IMR-90 (cell line): ENCODE measurements at regions not wholly inside any gene's neighbourhood (a gene's known extent, or its start where the extent isn't known, plus 50 kb on each side); places are given as distances from the start of the nearest gene placed in this dataset.
A peak's percentile ranks its signal among the peaks of the same experiment; 100 is the strongest.

Experiments used
- ATAC-seq: fragments of 200-7000 bp; cut with Tn5 transposase; 2 replicates; pipeline ENCODE4 v1.9.1; 2020; ENCODE audit warnings: low read depth, mild to moderate bottlenecking, moderate library complexity
- BruUV-seq: library from RNA; stranded (reverse); fragments of 400-500 nt; replicated peaks from 2 replicates; lab custom pipeline; 2021; lab: Mats Ljungman, UMichigan
- CTCF ChIA-PET: fragments of 300-600 bp; formaldehyde crosslinking; extraction: SDS; loops from one replicate; lab custom pipeline; 2021; ENCODE audit warnings: antibody characterized with exemption; lab: Yijun Ruan, JAX
- POLR2A ChIA-PET: fragments of 300-600 bp; sonication (Branson Sonifier 250); formaldehyde crosslinking; loops from one replicate; lab custom pipeline; 2022; ENCODE audit warnings: antibody characterized with exemption; ENCODE audit not compliant: unreplicated experiment; lab: Charles Lee
- DNase-seq: peaks from one replicate; pipeline ENCODE4 v3.0.0; 2013
- H2AFZ ChIP-seq: replicated peaks from 2 replicates; pipeline ENCODE3; 2013; ENCODE audit warnings: low read length, mild to moderate bottlenecking; ENCODE audit not compliant: poor library complexity
- H2AK5ac ChIP-seq: 2 replicates; pipeline ENCODE4 v1.6.1; 2013; ENCODE audit warnings: low read depth, low read length, inconsistent platforms
- H2AK9ac ChIP-seq: replicated peaks from 2 replicates; pipeline ENCODE3; 2013; ENCODE audit warnings: mild to moderate bottlenecking, low read depth, low read length, moderate library complexity; ENCODE audit not compliant: poor library complexity
- H2BK120ac ChIP-seq: 2 replicates; pipeline ENCODE4 v1.6.1; 2013; ENCODE audit warnings: low read depth, low read length, inconsistent platforms
- H2BK15ac ChIP-seq: 3 replicates; pipeline ENCODE4 v1.6.1; 2013; ENCODE audit warnings: low read depth, low read length, inconsistent platforms
- H2BK20ac ChIP-seq: 2 replicates; pipeline ENCODE4 v1.6.1; 2013; ENCODE audit warnings: low read depth, mild to moderate bottlenecking, inconsistent platforms, low read length, moderate library complexity
- H2BK5ac ChIP-seq: 2 replicates; pipeline ENCODE4 v1.6.1; 2013; ENCODE audit warnings: mild to moderate bottlenecking, low read depth, low read length, inconsistent platforms; ENCODE audit not compliant: poor library complexity, severe bottlenecking
- H3K14ac ChIP-seq: replicated peaks from 2 replicates; pipeline ENCODE4 v1.6.1; 2013; ENCODE audit warnings: low read depth, low read length, inconsistent platforms
- H3K18ac ChIP-seq: 2 replicates; pipeline ENCODE4 v1.6.1; 2013; ENCODE audit warnings: low read depth, low read length, control low read depth
- H3K23ac ChIP-seq: 2 replicates; pipeline ENCODE4 v1.6.1; 2013; ENCODE audit warnings: low read depth, low read length, inconsistent platforms
- H3K27ac ChIP-seq: 2 replicates; pipeline ENCODE4 v1.5.1; 2013; ENCODE audit warnings: mild to moderate bottlenecking, control low read depth, low read length; ENCODE audit not compliant: insufficient read depth
- H3K27me3 ChIP-seq: 2 replicates; pipeline ENCODE4 v1.6.1; 2013; ENCODE audit warnings: low read length; ENCODE audit not compliant: control insufficient read depth, insufficient read depth
- H3K36me3 ChIP-seq: 2 replicates; pipeline ENCODE4 v1.6.1; 2013; ENCODE audit warnings: low read length, mixed read lengths; ENCODE audit not compliant: control insufficient read depth, insufficient read depth
- H3K4ac ChIP-seq: 2 replicates; pipeline ENCODE4 v1.6.1; 2013; ENCODE audit warnings: low read depth, low read length, inconsistent platforms
- H3K4me1 ChIP-seq: 2 replicates; pipeline ENCODE4 v1.6.1; 2013; ENCODE audit warnings: low read length, mixed read lengths; ENCODE audit not compliant: control insufficient read depth, insufficient read depth
- H3K4me2 ChIP-seq: 2 replicates; pipeline ENCODE4 v1.6.1; 2013; ENCODE audit warnings: low read depth, mild to moderate bottlenecking, control low read depth, low read length, moderate library complexity
- H3K4me3 ChIP-seq: 2 replicates; pipeline ENCODE4 v1.5.1; 2013; ENCODE audit warnings: low read depth, mild to moderate bottlenecking, control low read depth, low read length, moderate library complexity; ENCODE audit not compliant: insufficient read depth
- H3K56ac ChIP-seq: 2 replicates; pipeline ENCODE4 v1.6.1; 2013; ENCODE audit warnings: low read length, inconsistent platforms; ENCODE audit not compliant: insufficient read depth; ENCODE audit errors: extremely low read depth
- H3K79me1 ChIP-seq, 2 experiments: 2 replicates each; pipeline ENCODE4 v1.6.1; 2013; ENCODE audit warnings: low read length in 2 of 2, inconsistent platforms in 1 of 2, low read depth in 1 of 2
- H3K9ac ChIP-seq: 2 replicates; pipeline ENCODE4 v1.6.1; 2013; ENCODE audit warnings: low read depth, low read length, control low read depth
- H3K9me1 ChIP-seq: 2 replicates; pipeline ENCODE4 v1.6.1; 2013; ENCODE audit warnings: low read length, inconsistent platforms; ENCODE audit not compliant: insufficient read depth
- H3K9me3 ChIP-seq: 2 replicates; pipeline ENCODE4 v1.6.1; 2013; ENCODE audit warnings: low read length; ENCODE audit not compliant: control insufficient read depth, insufficient read depth
- H4K20me1 ChIP-seq: 2 replicates; pipeline ENCODE4 v1.6.1; 2013; ENCODE audit warnings: low read length, inconsistent platforms; ENCODE audit not compliant: insufficient read depth
- H4K5ac ChIP-seq: 2 replicates; pipeline ENCODE4 v1.6.1; 2013; ENCODE audit warnings: mild to moderate bottlenecking, low read depth, low read length, control low read depth
- H4K8ac ChIP-seq, 2 experiments: 2 replicates each; pipeline ENCODE4 v1.6.1; 2013; ENCODE audit warnings: low read depth in 2 of 2, low read length in 2 of 2, control low read depth in 1 of 2, inconsistent platforms in 1 of 2
- H4K91ac ChIP-seq: 2 replicates; pipeline ENCODE4 v1.6.1; 2013; ENCODE audit warnings: low read depth, low read length, inconsistent platforms; ENCODE audit not compliant: insufficient read depth
- CHD1 ChIP-seq: IDR thresholded peaks from 2 replicates; pipeline ENCODE4 v1.6.1; 2012; ENCODE audit warnings: low read depth, low read length, improper control_type of control experiment
- ELK1 ChIP-seq: fragments of 150-350 bp; IDR thresholded peaks from 2 replicates; pipeline ENCODE4 v1.6.1; 2016; ENCODE audit warnings: low read depth, mild to moderate bottlenecking, low read length, moderate library complexity, borderline replicate concordance
- FOS ChIP-seq: fragments of 150-350 bp; IDR thresholded peaks from 2 replicates; pipeline ENCODE4 v1.6.1; 2016; ENCODE audit warnings: low read depth, low read length
- MAFK ChIP-seq: IDR thresholded peaks from 2 replicates; pipeline ENCODE4 v1.6.1; 2012; ENCODE audit warnings: low read depth, low read length, improper control_type of control experiment
- MAZ ChIP-seq: IDR thresholded peaks from 2 replicates; pipeline ENCODE4 v1.6.1; 2012; ENCODE audit warnings: low read depth, mild to moderate bottlenecking, low read length, improper control_type of control experiment, moderate library complexity, borderline replicate concordance
- MXI1 ChIP-seq: IDR thresholded peaks from 2 replicates; pipeline ENCODE4 v1.6.1; 2012; ENCODE audit warnings: low read depth, mild to moderate bottlenecking, low read length, moderate library complexity, borderline replicate concordance
- NFE2L2 ChIP-seq: fragments of 150-350 bp; IDR thresholded peaks from 2 replicates; pipeline ENCODE4 v1.6.1; 2016; ENCODE audit warnings: low read depth, mild to moderate bottlenecking, low read length
- SMC3 ChIP-seq: fragments of 150-350 bp; IDR thresholded peaks from 2 replicates; pipeline ENCODE4 v1.6.1; 2016; ENCODE audit warnings: low read depth, mild to moderate bottlenecking, antibody characterized with exemption, low read length, moderate library complexity
- USF2 ChIP-seq: fragments of 150-350 bp; IDR thresholded peaks from 2 replicates; pipeline ENCODE4 v1.6.1; 2017; ENCODE audit warnings: mild to moderate bottlenecking, antibody characterized with exemption, low read length, low read depth
- WGBS, 2 experiments: methylation state at CpG; one replicate each; pipeline versions ENCODE4 v1.1.5 to v1.1.7; 2013; ENCODE audit warnings: missing lambda C conversion rate in 2 of 2; ENCODE audit not compliant: insufficient read length in 1 of 2; ENCODE audit errors: extremely low coverage in 2 of 2; 5-methylcytosine and 5-hydroxymethylcytosine counted together
- dilution Hi-C: fragments of 300-500 bp; cut with HindIII; formaldehyde crosslinking; loops from one replicate; pipeline ENCODE4 v1.14.3; 2018; ENCODE audit warnings: low sequenced_read_pairs; ENCODE audit not compliant: unreplicated experiment
- in situ Hi-C: fragments of 300-500 bp; cut with MboI; formaldehyde crosslinking; loops from 3 replicates; pipeline ENCODE4 v1.14.3; 2019; ENCODE audit warnings: low sequenced_read_pairs, inconsistent platforms, mixed read lengths
- intact Hi-C: fragments of 100-400 bp; cut with micrococcal nuclease; formaldehyde crosslinking; loops from 2 replicates; pipeline ENCODE4 v1.10.0; 2022

- Histone ChIP-seq H2AK9ac (no peak overlapping the region), H3K79me1 (no peaks in the 10 kb centered on the region), H3K14ac (peak overlapping the region; percentile 52; the same call in 1 of the 2 replicates), H3K4me1 (no peaks in the 10 kb centered on the region), H4K91ac (no peak overlapping the region), H2AK5ac (no peak overlapping the region), H4K5ac (no peak overlapping the region), H4K8ac (no peak overlapping the region), H2BK120ac (peak overlapping the region; percentile 13; the same call in 1 of the 2 replicates), H3K36me3 (no peaks in the 10 kb centered on the region), H3K56ac (no peak overlapping the region), H3K9ac (no peak overlapping the region), H3K18ac (no peak overlapping the region), H2BK20ac (no peak overlapping the region), H3K9me1 (no peaks in the 10 kb centered on the region), H2BK5ac (no peak overlapping the region), H3K23ac (no peak overlapping the region), H2AFZ (no peak overlapping the region), H2BK15ac (no peak overlapping the region), H3K4me3 (no peak overlapping the region), H3K27ac (no peak overlapping the region), H3K9me3 (no peaks in the 10 kb centered on the region), H3K27me3 (no peaks in the 10 kb centered on the region), H3K4ac (no peak overlapping the region), H4K20me1 (no peaks in the 10 kb centered on the region), H3K4me2 (no peak overlapping the region)
- dilution Hi-C loops: no loop called here
- in situ Hi-C loops: no loop called here
- CTCF ChIA-PET: no interaction called here
- no peak for TF ChIP-seq MAFK
- TF ChIP-seq MAZ: no peak
- no peak for TF ChIP-seq ELK1
- TF ChIP-seq USF2: no peak
- no peak for TF ChIP-seq MXI1
- no peak for TF ChIP-seq FOS
- TF ChIP-seq SMC3: no peak
- TF ChIP-seq CHD1: no peak
- no peak for TF ChIP-seq NFE2L2
- POLR2A ChIA-PET: no interaction called here
- whole genome bisulfite sequencing, 2 experiments: no CpG with 5 or more reads among the region's 3 CpGs
- no peak for ATAC-seq
- intact Hi-C loops: no loop called here
- DNase-seq: no peak
- no TSS peak for BruUV-seq
Measured at GRCh38 chr6:81875782-81876293, 123.4 kb upstream of the TENT5A start.
